Testis (tissue), 2 donors: ENCODE measurements at regions not wholly inside any gene's neighbourhood (a gene's known extent, or its start where the extent isn't known, plus 50 kb on each side); places are given as distances from the start of the nearest gene placed in this dataset.

Source experiments
- DNase-seq: peaks from one replicate; pipeline ENCODE4 v3.0.0-alpha.2; 2019
- H3K27ac ChIP-seq, 2 donors: fragments of 200-600 bp; sonication (generic); one replicate each; pipeline ENCODE4 v1.5.1; 2019
- H3K27me3 ChIP-seq: fragments of 200-600 bp; sonication (generic); one replicate; pipeline ENCODE4 v1.5.1; 2019
- H3K36me3 ChIP-seq: fragments of 200-600 bp; sonication (generic); one replicate; pipeline ENCODE4 v1.5.1; 2017; ENCODE audit warnings: low read depth; ENCODE audit errors: missing control alignments
- H3K4me1 ChIP-seq: fragments of 200-600 bp; sonication (generic); one replicate; pipeline ENCODE4 v1.5.1; 2019
- H3K4me3 ChIP-seq, 2 donors: fragments of 200-600 bp; sonication (generic); one replicate each; pipeline ENCODE4 v1.5.1; 2017 to 2019
- H3K9me3 ChIP-seq: fragments of 200-600 bp; sonication (generic); one replicate; pipeline ENCODE4 v1.5.1; 2017
- CTCF ChIP-seq, 3 experiments: fragments of 450-650 bp in 2 of 3; fragments of 200-600 bp in 1 of 3; sonication (generic) in 1 of 3; IDR thresholded peaks; one replicate each; pipeline ENCODE4 v1.5.1; 2016 to 2019; ENCODE audit warnings: antibody characterized with exemption in 3 of 3, mild to moderate bottlenecking in 2 of 3, moderate library complexity in 1 of 3
- POLR2A ChIP-seq: fragments of 450-650 bp; IDR thresholded peaks from one replicate; pipeline ENCODE4 v1.6.1; 2017; ENCODE audit warnings: antibody characterized with exemption, mild to moderate bottlenecking, moderate library complexity
- WGBS, 2 donors: methylation state at CpG; one replicate each; pipeline ENCODE4 v1.1.5; 2018; 5-methylcytosine and 5-hydroxymethylcytosine counted together
- intact Hi-C: fragments of 100-400 bp; cut with DNase I; formaldehyde crosslinking; loops from one replicate; pipeline ENCODE4 v1.15.1; 2023; ENCODE audit warnings: low total_unique reads

GRCh38 chr2:122020377-122020776 lies 264.9 kb downstream of the TSN start:
- 86 to 90% methylated on average over 5 of the region's 5 CpGs for WGBS, 2 donors
- DNase-seq, result no peak
- TF ChIP-seq CTCF (IDR thresholded peaks at IDR 0.05), result no peak
- no peak for TF ChIP-seq POLR2A

DNA sequence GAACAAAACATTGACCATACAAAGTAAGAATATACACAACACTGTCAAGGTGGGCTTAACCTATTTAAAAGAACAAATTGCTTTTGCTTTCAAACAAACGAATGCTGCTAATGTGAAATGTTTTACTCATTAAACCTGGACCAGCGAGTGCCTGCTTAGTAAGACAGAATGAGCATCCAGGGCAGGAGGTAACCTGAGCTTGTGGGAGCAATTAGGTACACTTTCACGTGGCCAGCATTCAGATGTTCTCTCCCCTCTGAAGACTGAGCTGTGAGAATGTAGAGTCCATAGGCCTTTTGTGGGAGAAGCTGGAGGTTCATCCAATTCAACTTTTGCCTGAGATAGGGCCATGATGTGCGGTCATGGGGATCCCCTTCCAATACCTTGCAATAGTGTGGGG lies 266.5 kb downstream of the TSN start:
- intact Hi-C loops, result no loop called here
- no peak for DNase-seq
- Histone ChIP-seq H3K36me3 (no peaks in the 10 kb centered on the region), H3K4me3 (no peak overlapping the region), H3K27me3 (no peaks in the 10 kb centered on the region), H3K27ac (no peak overlapping the region), H3K4me1 (no peaks in the 10 kb centered on the region), H3K9me3 (no peaks in the 10 kb centered on the region)
- WGBS, 2 donors, result 82 to 91% methylated on average over 4 of the region's 4 CpGs
- TF ChIP-seq POLR2A (no peak), CTCF (IDR thresholded peaks at IDR 0.05) (no peak)

More at GRCh38 chr2:122020377-122020776, 264.9 kb downstream of the TSN start:
- H3K4me3 ChIP-seq, result no peak overlapping the region
- H3K9me3 ChIP-seq, result no peaks in the 10 kb centered on the region
- no peaks in the 10 kb centered on the region for H3K36me3 ChIP-seq
- no peak overlapping the region for H3K27ac ChIP-seq
- no peaks in the 10 kb centered on the region for H3K27me3 ChIP-seq
- intact Hi-C loops, result no loop called here
- no peaks in the 10 kb centered on the region for H3K4me1 ChIP-seq

DNA sequence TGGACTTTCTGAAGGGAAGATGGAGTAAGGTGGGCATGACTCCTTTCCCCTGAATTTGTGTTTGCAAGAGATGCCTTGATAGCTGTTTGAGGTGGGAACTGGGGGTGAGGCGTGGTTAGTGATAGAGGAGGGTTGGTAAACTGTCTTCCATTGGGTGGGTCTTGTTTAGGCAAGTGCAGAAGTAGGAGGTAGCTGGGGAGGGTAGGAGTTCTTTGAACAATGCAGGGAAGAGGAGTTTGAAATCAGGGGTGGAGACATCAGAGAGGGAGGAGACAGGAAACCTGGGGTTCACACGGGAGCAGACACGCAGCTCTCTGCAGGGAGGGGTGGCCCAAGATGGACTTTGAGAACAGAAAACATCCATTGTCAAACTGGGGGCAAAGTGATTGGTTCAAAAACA lies 267.1 kb downstream of the TSN start:
- Histone ChIP-seq H3K4me3 (no peak overlapping the region), H3K9me3 (no peaks in the 10 kb centered on the region), H3K36me3 (no peaks in the 10 kb centered on the region), H3K4me1 (no peaks in the 10 kb centered on the region), H3K27ac (no peak overlapping the region), H3K27me3 (no peaks in the 10 kb centered on the region)
- intact Hi-C loops, result no loop called here
- no peak for TF ChIP-seq CTCF (IDR thresholded peaks at IDR 0.05)
- TF ChIP-seq POLR2A, result no peak
- no peak for DNase-seq
- WGBS, 2 donors, result 84 to 85% methylated on average over 3 of the region's 3 CpGs

- TF ChIP-seq POLR2A, result no peak
- no peak for TF ChIP-seq CTCF (IDR thresholded peaks at IDR 0.05)
- Histone ChIP-seq H3K36me3 (no peaks in the 10 kb centered on the region), H3K4me3 (no peak overlapping the region), H3K27ac (no peak overlapping the region), H3K4me1 (no peaks in the 10 kb centered on the region), H3K9me3 (no peaks in the 10 kb centered on the region), H3K27me3 (no peaks in the 10 kb centered on the region)
- 64 to 68% methylated on average over 7 of the region's 7 CpGs for WGBS, 2 donors
- DNase-seq, result no peak
- intact Hi-C loops, result no loop called here
These were observed 267.8 kb downstream of the TSN start for GRCh38 chr2:122023059-122023864.
